ENCODE measurements at regions not wholly inside any gene's neighbourhood (a gene's known extent, or its start where the extent isn't known, plus 50 kb on each side); places are given as distances from the start of the nearest gene placed in this dataset.

GRCh38 chr5:125205601-125206225, 459.3 kb upstream of the ZNF608 start:
- H3K27ac Mint-ChIP-seq = no peak overlapping the region
- ATAC-seq (replicated peaks in 1 of 2) (no peak), DNase-seq (no peak)
- no peaks in the 10 kb centered on the region for H3K9me3 Mint-ChIP-seq
- no peaks in the 10 kb centered on the region for H3K4me1 Mint-ChIP-seq (ENCODE audit: low read depth)
- H3K27me3 Mint-ChIP-seq (ENCODE audit: low read depth) = peaks cover 5% of the 10 kb centered on the region
- H3K4me3 Mint-ChIP-seq = no peak overlapping the region
- H3K36me3 Mint-ChIP-seq (ENCODE audit: insufficient read depth in 2 of 2) = peaks cover 0 to 2% of the 10 kb centered on the region in 2 donors

GRCh38 chr5:125207856-125208255, 461.4 kb upstream of the ZNF608 start:
- H3K27ac Mint-ChIP-seq = no peak overlapping the region

GRCh38 chr5:125209650-125210049, 463.2 kb upstream of the ZNF608 start:
- Mint-ChIP-seq H3K27me3 (ENCODE audit: low read depth) (no peaks in the 10 kb centered on the region), H3K27ac (no peak overlapping the region), H3K9me3 (peaks cover 0 to 3% of the 10 kb centered on the region in 2 donors), H3K36me3 (ENCODE audit: insufficient read depth in 2 of 2) (peaks cover 0 to 2% of the 10 kb centered on the region in 2 donors), H3K4me3 (no peak overlapping the region), H3K4me1 (ENCODE audit: low read depth) (no peaks in the 10 kb centered on the region)
- no peak for DNase-seq
- no peak for ATAC-seq (replicated peaks in 1 of 2)

More at GRCh38 chr5:125207856-125208255, 461.4 kb upstream of the ZNF608 start:
- Mint-ChIP-seq H3K4me3 (no peak overlapping the region), H3K9me3 (no peaks in the 10 kb centered on the region), H3K4me1 (ENCODE audit: low read depth) (no peaks in the 10 kb centered on the region), H3K36me3 (ENCODE audit: insufficient read depth in 2 of 2) (peaks cover 0 to 2% of the 10 kb centered on the region in 2 donors), H3K27me3 (ENCODE audit: low read depth) (no peaks in the 10 kb centered on the region)
- ATAC-seq (replicated peaks in 1 of 2) (no peak), DNase-seq (no peak)

GRCh38 chr5:125210242-125210947, 464.0 kb upstream of the ZNF608 start:
- no peak for DNase-seq
- H3K9me3 Mint-ChIP-seq = peaks cover 0 to 3% of the 10 kb centered on the region in 2 donors
- ATAC-seq (replicated peaks in 1 of 2) = no peak
- H3K27ac Mint-ChIP-seq = no peak overlapping the region
- H3K4me1 Mint-ChIP-seq (ENCODE audit: low read depth) = no peaks in the 10 kb centered on the region
- H3K27me3 Mint-ChIP-seq (ENCODE audit: low read depth) = no peaks in the 10 kb centered on the region
- no peak overlapping the region for H3K4me3 Mint-ChIP-seq
- H3K36me3 Mint-ChIP-seq (ENCODE audit: insufficient read depth in 2 of 2) = peaks cover 0 to 2% of the 10 kb centered on the region in 2 donors

GRCh38 chr5:125214080-125214479, 467.6 kb upstream of the ZNF608 start:
- Mint-ChIP-seq H3K36me3 (ENCODE audit: insufficient read depth in 2 of 2) (no peaks in the 10 kb centered on the region), H3K27ac (no peak overlapping the region), H3K4me1 (ENCODE audit: low read depth) (no peaks in the 10 kb centered on the region), H3K9me3 (peaks cover 2 to 6% of the 10 kb centered on the region in 2 donors), H3K27me3 (ENCODE audit: low read depth) (no peaks in the 10 kb centered on the region), H3K4me3 (no peak overlapping the region)
- DNase-seq (no peak), ATAC-seq (replicated peaks in 1 of 2) (no peak)

- H3K27ac Mint-ChIP-seq = no peak overlapping the region
- H3K4me1 Mint-ChIP-seq (ENCODE audit: low read depth) = no peaks in the 10 kb centered on the region
- ATAC-seq (replicated peaks in 1 of 2) (no peak), DNase-seq (no peak)
- H3K9me3 Mint-ChIP-seq = peaks cover 2 to 6% of the 10 kb centered on the region in 2 donors
- no peaks in the 10 kb centered on the region for H3K27me3 Mint-ChIP-seq (ENCODE audit: low read depth)
- H3K4me3 Mint-ChIP-seq = no peak overlapping the region
- no peaks in the 10 kb centered on the region for H3K36me3 Mint-ChIP-seq (ENCODE audit: insufficient read depth in 2 of 2)
Observed at GRCh38 chr5:125215593-125215992, 469.2 kb upstream of the ZNF608 start.

GRCh38 chr5:125219710-125220109, 473.3 kb upstream of the ZNF608 start:
- ATAC-seq (replicated peaks in 1 of 2) = no peak
- H3K9me3 Mint-ChIP-seq = peaks cover 2 to 3% of the 10 kb centered on the region in 2 donors
- no peaks in the 10 kb centered on the region for H3K36me3 Mint-ChIP-seq (ENCODE audit: insufficient read depth in 2 of 2)
- no peak overlapping the region for H3K27ac Mint-ChIP-seq
- no peaks in the 10 kb centered on the region for H3K27me3 Mint-ChIP-seq (ENCODE audit: low read depth)
- H3K4me1 Mint-ChIP-seq (ENCODE audit: low read depth) = no peaks in the 10 kb centered on the region
- DNase-seq = no peak
- H3K4me3 Mint-ChIP-seq = no peak overlapping the region

- Mint-ChIP-seq H3K36me3 (ENCODE audit: insufficient read depth in 2 of 2) (no peaks in the 10 kb centered on the region), H3K9me3 (peaks cover 2 to 3% of the 10 kb centered on the region in 2 donors), H3K4me3 (no peak overlapping the region), H3K4me1 (ENCODE audit: low read depth) (no peaks in the 10 kb centered on the region), H3K27me3 (ENCODE audit: low read depth) (no peaks in the 10 kb centered on the region), H3K27ac (no peak overlapping the region)
- no peak for ATAC-seq (replicated peaks in 1 of 2)
- DNase-seq = no peak
Observed at GRCh38 chr5:125220284-125220683, 473.8 kb upstream of the ZNF608 start.

GRCh38 chr5:125222597-125223240, 476.3 kb upstream of the ZNF608 start:
- H3K4me3 Mint-ChIP-seq = no peak overlapping the region
- no peaks in the 10 kb centered on the region for H3K36me3 Mint-ChIP-seq (ENCODE audit: insufficient read depth in 2 of 2)
- peaks cover 2 to 4% of the 10 kb centered on the region in 2 donors for H3K9me3 Mint-ChIP-seq
- no peak for ATAC-seq (replicated peaks in 1 of 2)
- H3K4me1 Mint-ChIP-seq (ENCODE audit: low read depth) = no peaks in the 10 kb centered on the region
- DNase-seq = no peak
- H3K27ac Mint-ChIP-seq = no peak overlapping the region
- no peaks in the 10 kb centered on the region for H3K27me3 Mint-ChIP-seq (ENCODE audit: low read depth)

- Mint-ChIP-seq H3K27me3 (ENCODE audit: low read depth) (no peaks in the 10 kb centered on the region), H3K9me3 (peaks cover 2 to 7% of the 10 kb centered on the region in 2 donors), H3K27ac (no peak overlapping the region), H3K4me1 (ENCODE audit: low read depth) (no peaks in the 10 kb centered on the region), H3K4me3 (no peak overlapping the region), H3K36me3 (ENCODE audit: insufficient read depth in 2 of 2) (no peaks in the 10 kb centered on the region)
- no peak for ATAC-seq (replicated peaks in 1 of 2)
- no peak for DNase-seq
Observed at GRCh38 chr5:125225424-125225823, 479.0 kb upstream of the ZNF608 start.

GRCh38 chr5:125226825-125227224, 480.4 kb upstream of the ZNF608 start:
- Mint-ChIP-seq H3K4me3 (no peak overlapping the region), H3K27ac (no peak overlapping the region), H3K36me3 (ENCODE audit: insufficient read depth in 2 of 2) (no peaks in the 10 kb centered on the region), H3K4me1 (ENCODE audit: low read depth) (no peaks in the 10 kb centered on the region), H3K27me3 (ENCODE audit: low read depth) (no peaks in the 10 kb centered on the region), H3K9me3 (peaks cover 2 to 8% of the 10 kb centered on the region in 2 donors)
- ATAC-seq (replicated peaks in 1 of 2) (no peak), DNase-seq (no peak)

GRCh38 chr5:125227333-125228095, 481.1 kb upstream of the ZNF608 start:
- no peaks in the 10 kb centered on the region for H3K27me3 Mint-ChIP-seq (ENCODE audit: low read depth)
- H3K9me3 Mint-ChIP-seq = peaks cover 2 to 10% of the 10 kb centered on the region in 2 donors
- H3K4me3 Mint-ChIP-seq = no peak overlapping the region

More at GRCh38 chr5:125227333-125228095, 481.1 kb upstream of the ZNF608 start:
- H3K27ac Mint-ChIP-seq = no peak overlapping the region
- H3K4me1 Mint-ChIP-seq (ENCODE audit: low read depth) = no peaks in the 10 kb centered on the region
- DNase-seq (no peak), ATAC-seq (replicated peaks in 1 of 2) (no peak)
- H3K36me3 Mint-ChIP-seq (ENCODE audit: insufficient read depth in 2 of 2) = no peaks in the 10 kb centered on the region
